GM21390 (cell line): ENCODE measurements at regions not wholly inside any gene's neighbourhood (a gene's known extent, or its start where the extent isn't known, plus 50 kb on each side); places are given as distances from the start of the nearest gene placed in this dataset.
"Not testable (repeated sequence)": the region's sequence is repeated elsewhere in the genome, so short reads cannot be mapped to it uniquely, and the experiment has no call there.

Experiments used
- ATAC-seq: cut with Tn5 transposase; IDR thresholded peaks from one replicate; pipeline ENCODE4 v1.9.1; 2021; ENCODE audit not compliant: unreplicated experiment

GRCh38 chr9:42239445-42240260 is 56.2 kb downstream of the SPATA31A6 start:
- not testable (repeated sequence) for ATAC-seq

- ATAC-seq, result not testable (repeated sequence)
Measured at GRCh38 chr9:42240261-42240579, 56.8 kb downstream of the SPATA31A6 start.

GRCh38 chr9:42243211-42243610 is 59.8 kb downstream of the SPATA31A6 start:
- ATAC-seq, result not testable (repeated sequence)

GRCh38 chr9:42243822-42244221 is 60.4 kb downstream of the SPATA31A6 start:
- not testable (repeated sequence) for ATAC-seq

GRCh38 chr9:42268729-42269128 is 85.3 kb downstream of the SPATA31A6 start:
- ATAC-seq, result not testable (repeated sequence)

GRCh38 chr9:42269171-42269570 is 85.7 kb downstream of the SPATA31A6 start:
- ATAC-seq, result not testable (repeated sequence)

GRCh38 chr9:42273191-42273590 is 89.7 kb downstream of the SPATA31A6 start:
- ATAC-seq, result not testable (repeated sequence)

GRCh38 chr9:42275141-42275540 is 91.7 kb downstream of the SPATA31A6 start:
- no peak for ATAC-seq

- ATAC-seq, result not testable (repeated sequence)
Measured at GRCh38 chr9:42282531-42283178, 99.2 kb downstream of the SPATA31A6 start.

GRCh38 chr9:42283179-42283543 is 99.7 kb downstream of the SPATA31A6 start:
- not testable (repeated sequence) for ATAC-seq

GRCh38 chr9:42286145-42286845 is 102.8 kb downstream of the SPATA31A6 start:
- ATAC-seq, result not testable (repeated sequence)

- ATAC-seq, result not testable (repeated sequence)
Measured at GRCh38 chr9:42288002-42288864, 104.8 kb downstream of the SPATA31A6 start.

- ATAC-seq, result not testable (repeated sequence)
Measured at GRCh38 chr9:42288865-42289229, 105.4 kb downstream of the SPATA31A6 start.

- ATAC-seq, result not testable (repeated sequence)
Measured at GRCh38 chr9:42300124-42300523, 116.7 kb downstream of the SPATA31A6 start.

- not testable (repeated sequence) for ATAC-seq
Measured at GRCh38 chr9:42306625-42307024, 123.2 kb downstream of the SPATA31A6 start.

GRCh38 chr9:42307449-42307848 is 124.0 kb downstream of the SPATA31A6 start:
- ATAC-seq, result not testable (repeated sequence)

- not testable (repeated sequence) for ATAC-seq
Measured at GRCh38 chr9:42310972-42311371, 127.5 kb downstream of the SPATA31A6 start.

GRCh38 chr9:42316026-42316425 is 132.6 kb downstream of the SPATA31A6 start:
- ATAC-seq, result not testable (repeated sequence)

GRCh38 chr9:42317677-42318076 is 134.2 kb downstream of the SPATA31A6 start:
- not testable (repeated sequence) for ATAC-seq

GRCh38 chr9:42323084-42323809 is 139.8 kb downstream of the SPATA31A6 start:
- not testable (repeated sequence) for ATAC-seq
